Right cardiac atrium (tissue), 5 donors: ENCODE measurements at regions not wholly inside any gene's neighbourhood (a gene's known extent, or its start where the extent isn't known, plus 50 kb on each side); places are given as distances from the start of the nearest gene placed in this dataset.

Source experiments
- ATAC-seq, 2 donors: fragments of 200-7000 bp; cut with Tn5 transposase; one replicate each; pipeline versions ENCODE4 v1.8.0 to v1.9.1; 2020; ENCODE audit warnings: moderate library complexity in 2 of 2, mild to moderate bottlenecking in 1 of 2
- DNase-seq, 3 donors: peaks; one replicate each; pipeline ENCODE4 v3.0.0-alpha.2; 2020
- H3K27ac ChIP-seq: one replicate; pipeline ENCODE4 v1.5.1; 2013; ENCODE audit warnings: mild to moderate bottlenecking, low read length, control low read depth, moderate library complexity
- H3K27me3 ChIP-seq: one replicate; pipeline ENCODE4 v1.6.1; 2013; ENCODE audit not compliant: control insufficient read depth, insufficient read depth
- H3K4me1 ChIP-seq: one replicate; pipeline ENCODE4 v1.6.1; 2013; ENCODE audit warnings: low read length; ENCODE audit not compliant: control insufficient read depth, insufficient read depth
- H3K4me3 ChIP-seq: one replicate; pipeline ENCODE4 v1.5.1; 2013; ENCODE audit warnings: low read length, control low read depth
- H3K9me3 ChIP-seq: one replicate; pipeline ENCODE4 v1.6.1; 2013; ENCODE audit warnings: low read length; ENCODE audit not compliant: control insufficient read depth
- WGBS: extraction: QIAGEN DNeasy Blood & Tissue Kit; methylation state at CpG from one replicate; pipeline ENCODE4 v1.1.7; 2013; 5-methylcytosine and 5-hydroxymethylcytosine counted together
- intact Hi-C, 4 donors: fragments of 100-400 bp; cut with DNase I; formaldehyde crosslinking; loops; one replicate each; pipeline versions ENCODE4 v1.11.0 to v1.14.0; 2022 to 2023
- donor health status: healthy with polysubstance abuse.
- donor health status: DM: no; HTN: yes; CAD: no.
- donor health status: DM: no; HTN: no; CAD: no.
- donor health status: DM: no; HTN: yes; CAD: no; lungs with severe emphysema.
- donor health status: DM: yes; HTN: yes; CAD: no.

- Histone ChIP-seq H3K9me3 (no peaks in the 10 kb centered on the region), H3K4me1 (no peaks in the 10 kb centered on the region), H3K27me3 (no peaks in the 10 kb centered on the region), H3K27ac (no peak overlapping the region), H3K4me3 (no peak overlapping the region)
- intact Hi-C loops: no loop called here
- ATAC-seq (no peak), DNase-seq (no peak)
- WGBS: 97% methylated on average over 3 of the region's 3 CpGs
These were observed 641.7 kb upstream of the GJE1 start for GRCh38 chr6:141490982-141491381.

GRCh38 chr6:141488488-141488887 lies 644.2 kb upstream of the GJE1 start:
- no peak for ATAC-seq
- H3K4me1 ChIP-seq: peaks cover 2% of the 10 kb centered on the region
- intact Hi-C loops: no loop called here
- H3K4me3 ChIP-seq: no peak overlapping the region
- no peak for DNase-seq
- H3K27ac ChIP-seq: no peak overlapping the region
- no peaks in the 10 kb centered on the region for H3K27me3 ChIP-seq
- no peaks in the 10 kb centered on the region for H3K9me3 ChIP-seq
- 7% methylated on average over 1 of the region's 1 CpG for WGBS

GRCh38 chr6:141486942-141487341 lies 645.8 kb upstream of the GJE1 start:
- no peak overlapping the region for H3K4me3 ChIP-seq
- ATAC-seq (no peak), DNase-seq (no peak)
- no peaks in the 10 kb centered on the region for H3K27me3 ChIP-seq
- intact Hi-C loops: no loop called here
- H3K27ac ChIP-seq: no peak overlapping the region
- 47% methylated on average over 3 of the region's 3 CpGs for whole genome bisulfite sequencing
- no peaks in the 10 kb centered on the region for H3K9me3 ChIP-seq
- peaks cover 2% of the 10 kb centered on the region for H3K4me1 ChIP-seq

DNA sequence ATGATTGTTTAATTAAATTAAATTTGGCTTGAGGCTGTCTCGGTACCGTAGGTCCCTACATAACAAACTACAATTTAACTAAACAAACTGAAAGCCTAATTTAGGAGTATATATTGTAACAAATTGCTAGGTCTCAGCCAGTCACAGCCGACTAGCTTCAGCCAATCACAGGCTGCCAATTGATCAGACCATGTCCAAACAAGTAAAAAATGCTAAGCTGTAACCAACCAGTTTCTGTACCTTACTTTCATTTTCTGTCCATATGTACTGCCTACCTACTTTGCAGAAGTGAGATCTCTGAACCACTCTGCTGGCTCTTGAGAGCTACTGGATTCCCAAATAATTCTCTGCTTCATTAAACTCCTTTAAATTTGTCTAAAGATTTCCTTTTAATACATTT lies 648.0 kb upstream of the GJE1 start:
- DNase-seq (no peak), ATAC-seq (no peak)
- H3K9me3 ChIP-seq: no peaks in the 10 kb centered on the region
- intact Hi-C loops: no loop called here
- H3K4me3 ChIP-seq: peak overlapping the region; percentile 20
- no peak overlapping the region for H3K27ac ChIP-seq
- H3K27me3 ChIP-seq: no peaks in the 10 kb centered on the region
- peaks cover 2% of the 10 kb centered on the region for H3K4me1 ChIP-seq
- 64% methylated on average over 3 of the region's 3 CpGs for WGBS

DNA sequence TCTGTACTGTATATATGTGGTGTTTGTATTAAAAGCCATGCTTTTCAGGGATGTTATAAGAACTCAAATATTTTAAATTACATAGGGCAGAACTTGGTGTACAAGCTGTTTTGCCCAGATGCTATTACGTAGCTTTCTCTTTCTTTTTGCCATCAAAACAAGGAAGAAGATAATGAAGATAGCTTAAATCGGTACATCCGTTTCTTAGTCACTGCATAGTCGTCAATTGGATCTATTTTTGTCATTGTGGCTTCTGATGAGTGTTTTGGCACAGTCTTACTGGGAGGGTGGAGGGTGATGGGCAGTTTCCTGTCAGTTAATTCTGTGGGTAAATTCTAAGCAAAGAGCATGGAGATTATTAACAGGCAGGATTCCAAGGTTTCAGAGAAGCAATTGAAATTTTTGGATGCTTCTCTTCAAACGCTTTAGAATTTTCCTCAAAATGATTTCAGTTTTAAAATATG lies 649.1 kb upstream of the GJE1 start:
- intact Hi-C loops: no loop called here
- peak overlapping the region; percentile 61 for H3K27ac ChIP-seq
- peak; percentile 95 to 97 for ATAC-seq
- DNase-seq: peak in 2 of 3 donors; percentile 21 to 51
- peaks cover 2% of the 10 kb centered on the region for H3K4me1 ChIP-seq
- H3K4me3 ChIP-seq: peak overlapping the region; percentile 30
- no peaks in the 10 kb centered on the region for H3K27me3 ChIP-seq
- under 1% methylated on average over 5 of the region's 5 CpGs for WGBS
- no peaks in the 10 kb centered on the region for H3K9me3 ChIP-seq

- H3K27me3 ChIP-seq: no peaks in the 10 kb centered on the region
- DNase-seq: no peak
- intact Hi-C loops: no loop called here
- ATAC-seq: peak in 1 of 2 donors; percentile 36
- WGBS: 17% methylated on average over 6 of the region's 6 CpGs
- H3K27ac ChIP-seq: peak overlapping the region; percentile 19
- H3K9me3 ChIP-seq: no peaks in the 10 kb centered on the region
- H3K4me1 ChIP-seq: peaks cover 2% of the 10 kb centered on the region
- peak overlapping the region; percentile 30 for H3K4me3 ChIP-seq
These were observed 649.7 kb upstream of the GJE1 start for GRCh38 chr6:141482796-141483597.

DNA sequence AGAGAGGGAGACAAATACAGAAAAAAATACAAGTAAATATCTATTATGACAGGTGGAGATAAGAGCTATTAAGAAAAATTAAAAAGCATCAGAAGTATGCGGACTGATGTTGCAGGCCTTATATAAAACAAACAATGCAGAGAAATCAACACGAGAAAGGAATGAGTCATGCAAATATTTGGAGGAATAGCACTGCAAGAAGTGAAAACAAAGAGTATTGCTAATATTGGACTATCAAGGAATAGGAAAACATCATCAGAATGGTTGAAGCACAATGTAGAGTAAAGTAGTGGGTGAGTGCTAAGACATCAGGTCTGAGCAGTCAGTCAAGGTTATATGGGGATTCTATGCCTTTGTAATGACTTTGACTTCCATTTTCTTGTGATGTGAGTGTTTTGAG lies 657.5 kb upstream of the GJE1 start:
- Histone ChIP-seq H3K4me1 (no peaks in the 10 kb centered on the region), H3K9me3 (no peaks in the 10 kb centered on the region), H3K4me3 (no peak overlapping the region), H3K27me3 (no peaks in the 10 kb centered on the region), H3K27ac (no peak overlapping the region)
- ATAC-seq (no peak), DNase-seq (no peak)
- 75% methylated on average over 2 of the region's 2 CpGs for WGBS
- intact Hi-C loops: no loop called here

GRCh38 chr6:141472162-141472928 lies 660.4 kb upstream of the GJE1 start:
- 85% methylated on average over 2 of the region's 2 CpGs for WGBS
- Histone ChIP-seq H3K27ac (no peak overlapping the region), H3K4me1 (no peaks in the 10 kb centered on the region), H3K27me3 (no peaks in the 10 kb centered on the region), H3K4me3 (no peak overlapping the region), H3K9me3 (no peaks in the 10 kb centered on the region)
- ATAC-seq: no peak
- DNase-seq: no peak
- intact Hi-C loops: no loop called here

DNA sequence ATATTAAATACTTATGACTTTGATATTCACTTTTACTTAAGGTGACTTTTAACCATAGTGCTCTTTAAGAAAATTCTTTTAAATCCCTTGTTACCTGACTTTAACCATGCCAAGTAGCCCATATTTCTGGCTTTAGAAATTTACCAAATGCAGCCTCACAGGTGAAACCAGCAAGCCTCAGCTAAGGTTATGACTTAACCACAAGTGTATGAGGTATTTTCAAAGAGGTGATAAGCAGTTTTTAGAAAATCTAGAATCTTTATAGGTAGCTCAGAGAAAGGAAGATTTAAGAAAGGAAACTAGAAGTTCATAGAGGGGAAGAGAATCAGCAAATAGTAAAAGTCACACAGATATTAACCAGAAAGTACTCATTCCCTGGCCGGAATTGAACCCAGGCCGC lies 661.9 kb upstream of the GJE1 start:
- Histone ChIP-seq H3K9me3 (no peaks in the 10 kb centered on the region), H3K27ac (no peak overlapping the region), H3K27me3 (no peaks in the 10 kb centered on the region), H3K4me1 (peaks cover 3% of the 10 kb centered on the region), H3K4me3 (no peak overlapping the region)
- intact Hi-C loops: no loop called here
- no peak for DNase-seq
- WGBS: 99% methylated on average over 2 of the region's 2 CpGs
- ATAC-seq: no peak

DNA sequence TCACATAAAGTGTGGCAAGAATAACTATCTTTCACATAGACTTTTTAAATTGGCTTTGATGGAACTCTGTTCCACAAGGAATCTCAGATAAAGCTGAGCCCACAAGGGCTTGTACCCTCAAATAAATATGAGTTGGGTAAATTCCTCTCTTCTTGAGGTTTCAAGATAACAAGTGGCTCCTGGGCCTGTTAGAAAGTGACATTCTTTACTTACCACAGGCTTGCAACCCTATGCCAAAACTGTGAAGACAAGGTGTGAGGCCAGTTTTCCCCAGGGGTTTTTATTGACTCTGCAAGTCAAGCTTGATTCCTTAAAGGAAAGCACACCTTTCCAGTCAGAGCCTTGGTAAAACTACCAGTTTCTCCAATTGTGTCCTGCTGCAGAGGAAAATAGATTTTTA lies 664.8 kb upstream of the GJE1 start:
- H3K4me3 ChIP-seq: no peak overlapping the region

DNA sequence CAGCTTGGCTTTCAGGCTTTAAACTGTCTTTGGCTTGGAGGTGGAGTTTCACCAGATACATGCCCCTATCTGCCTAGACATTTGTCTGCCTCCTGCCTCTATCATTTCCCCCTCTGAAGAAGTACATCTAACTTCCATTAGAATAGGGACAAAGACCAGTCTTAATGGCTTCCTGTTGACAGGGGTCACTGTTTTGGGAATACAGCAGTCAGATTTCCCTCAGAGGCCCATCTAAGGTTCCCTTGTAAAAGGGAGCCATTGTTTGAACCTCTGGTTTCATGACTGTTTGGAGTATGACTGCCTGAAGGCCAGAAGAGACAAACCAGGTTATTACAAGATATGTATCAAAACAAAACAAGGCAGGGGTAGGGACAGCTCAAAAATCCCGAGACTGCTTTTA lies 665.7 kb upstream of the GJE1 start:
- Histone ChIP-seq H3K27me3 (no peaks in the 10 kb centered on the region), H3K4me1 (peaks cover 3% of the 10 kb centered on the region), H3K4me3 (no peak overlapping the region), H3K9me3 (no peaks in the 10 kb centered on the region), H3K27ac (peak overlapping the region; percentile 16)
- no peak for DNase-seq
- intact Hi-C loops: loop anchor here in 1 of 4 donors (10.0 kb wide), 1 partner anchor 98 kb away; no protein-coding TSS in a partner anchor
- ATAC-seq: no peak
- 59% methylated on average over 1 of the region's 1 CpG for WGBS

More for the DNA sequence above, 664.8 kb upstream of the GJE1 start:
- H3K9me3 ChIP-seq: no peaks in the 10 kb centered on the region
- no peak overlapping the region for H3K27ac ChIP-seq
- intact Hi-C loops: loop anchor here in 1 of 4 donors (10.0 kb wide), 1 partner anchor 97 kb away; no protein-coding TSS in a partner anchor
- ATAC-seq (no peak), DNase-seq (no peak)
- peaks cover 3% of the 10 kb centered on the region for H3K4me1 ChIP-seq
- H3K27me3 ChIP-seq: no peaks in the 10 kb centered on the region
